ENCODE measurements at regions not wholly inside any gene's neighbourhood (a gene's known extent, or its start where the extent isn't known, plus 50 kb on each side); places are given as distances from the start of the nearest gene placed in this dataset.

DNA sequence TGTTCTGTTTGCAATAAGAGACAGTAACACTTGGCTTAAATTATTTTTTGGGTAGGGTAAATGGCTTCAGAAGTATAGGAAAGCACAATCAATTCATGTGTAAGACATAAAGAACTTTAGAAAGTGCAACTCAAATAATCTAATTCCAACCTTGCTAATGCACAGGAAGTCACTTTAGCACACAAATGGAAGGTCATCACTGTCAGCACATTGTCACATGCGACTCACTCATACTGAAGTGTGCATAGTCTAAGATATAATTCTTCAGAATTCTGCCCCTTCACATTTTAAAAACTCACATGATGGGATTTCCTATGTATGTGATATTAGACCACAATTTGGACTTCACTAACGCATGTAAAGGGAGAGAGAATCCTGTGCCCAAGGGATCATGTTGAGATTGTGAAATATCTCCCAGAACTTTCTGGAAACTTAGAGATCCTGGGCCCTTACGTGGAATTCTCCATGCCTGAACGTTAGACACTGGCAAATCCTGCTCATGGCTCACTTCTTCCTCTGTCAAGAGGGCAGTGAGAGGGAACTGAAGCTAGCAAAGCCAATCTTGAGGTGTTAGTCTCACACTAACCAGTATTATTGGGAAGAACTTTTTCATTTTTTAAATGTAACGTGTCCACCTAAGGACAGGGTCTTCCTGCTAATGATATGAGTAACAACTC lies 403.2 kb upstream of the PTGER4 start:
- TF ChIP-seq EZH2 (IDR thresholded peaks at IDR 0.05; ENCODE audit: low read length): no peak
- TF ChIP-seq, protein P1, sequence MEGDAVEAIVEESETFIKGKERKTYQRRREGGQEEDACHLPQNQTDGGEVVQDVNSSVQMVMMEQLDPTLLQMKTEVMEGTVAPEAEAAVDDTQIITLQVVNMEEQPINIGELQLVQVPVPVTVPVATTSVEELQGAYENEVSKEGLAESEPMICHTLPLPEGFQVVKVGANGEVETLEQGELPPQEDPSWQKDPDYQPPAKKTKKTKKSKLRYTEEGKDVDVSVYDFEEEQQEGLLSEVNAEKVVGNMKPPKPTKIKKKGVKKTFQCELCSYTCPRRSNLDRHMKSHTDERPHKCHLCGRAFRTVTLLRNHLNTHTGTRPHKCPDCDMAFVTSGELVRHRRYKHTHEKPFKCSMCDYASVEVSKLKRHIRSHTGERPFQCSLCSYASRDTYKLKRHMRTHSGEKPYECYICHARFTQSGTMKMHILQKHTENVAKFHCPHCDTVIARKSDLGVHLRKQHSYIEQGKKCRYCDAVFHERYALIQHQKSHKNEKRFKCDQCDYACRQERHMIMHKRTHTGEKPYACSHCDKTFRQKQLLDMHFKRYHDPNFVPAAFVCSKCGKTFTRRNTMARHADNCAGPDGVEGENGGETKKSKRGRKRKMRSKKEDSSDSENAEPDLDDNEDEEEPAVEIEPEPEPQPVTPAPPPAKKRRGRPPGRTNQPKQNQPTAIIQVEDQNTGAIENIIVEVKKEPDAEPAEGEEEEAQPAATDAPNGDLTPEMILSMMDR (optimal IDR thresholded peaks at IDR 0.05 in 1 of 3, IDR thresholded peaks at IDR 0.05 in 1 of 3, conservative IDR thresholded peaks at IDR 0.05 in 1 of 3; ENCODE audit: extremely low read depth in 1 of 3, insufficient read depth in 2 of 3, low read length in 3 of 3): no peak
